AG04449 (cell line): ENCODE measurements at regions not wholly inside any gene's neighbourhood (a gene's known extent, or its start where the extent isn't known, plus 50 kb on each side); places are given as distances from the start of the nearest gene placed in this dataset.

Source experiments
- CTCF ChIA-PET: fragments of 350-600 bp; formaldehyde crosslinking; extraction: SDS; loops from one replicate; lab custom pipeline; 2021; ENCODE audit warnings: antibody characterized with exemption; lab: Yijun Ruan, JAX
- POLR2A ChIA-PET: fragments of 400-600, 350-600 bp; formaldehyde crosslinking; extraction: SDS; loops from one replicate; lab custom pipeline; 2020; ENCODE audit warnings: antibody characterized with exemption, inconsistent platforms; lab: Yijun Ruan, JAX
- DNase-seq: peaks from one replicate; pipeline ENCODE4 v3.0.0-alpha.2; 2010; ENCODE audit warnings: low read depth, low spot score
- H3K4me3 ChIP-seq: 2 replicates; pipeline ENCODE4 v1.5.1; 2011; ENCODE audit warnings: low read depth, mild to moderate bottlenecking, control low read depth, low read length
- CTCF ChIP-seq: IDR thresholded peaks from one replicate; pipeline ENCODE4 v1.5.1; 2011; ENCODE audit warnings: mild to moderate bottlenecking, moderate library complexity, low read length, control low read depth, inconsistent platforms; ENCODE audit not compliant: insufficient read depth; ENCODE audit errors: missing control alignments

- CTCF ChIA-PET, result no interaction called here
- POLR2A ChIA-PET, result no interaction called here
- TF ChIP-seq CTCF, result no peak
- H3K4me3 ChIP-seq, result no peak overlapping the region
- DNase-seq, result no peak
These were observed 484.0 kb upstream of the ERCC4 start for GRCh38 chr16:13435873-13436474.

- no peak for TF ChIP-seq CTCF
- ChIA-PET CTCF (no interaction called here), POLR2A (no interaction called here)
- no peak overlapping the region for H3K4me3 ChIP-seq
- DNase-seq, result no peak
These were observed 483.1 kb upstream of the ERCC4 start for GRCh38 chr16:13436641-13437412.

DNA sequence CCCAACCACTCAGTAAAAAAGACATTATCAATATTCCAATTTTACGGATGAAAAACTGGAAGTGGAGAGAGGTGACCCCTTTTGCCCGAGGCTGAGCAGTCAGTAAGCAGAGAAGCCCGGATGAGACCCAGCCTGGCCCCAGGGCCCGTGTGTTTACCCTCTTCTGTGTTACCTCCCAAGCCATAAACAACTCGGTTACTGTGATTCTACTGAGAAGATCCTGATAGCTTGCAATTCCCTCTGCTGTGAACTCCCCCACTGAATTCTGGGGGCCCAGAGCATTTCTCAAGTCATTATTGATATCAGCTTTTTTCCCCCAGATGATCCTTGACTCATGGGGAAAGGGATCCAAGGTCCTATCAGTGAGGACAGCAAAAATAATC, 482.6 kb upstream of the ERCC4 start:
- H3K4me3 ChIP-seq, result no peak overlapping the region
- DNase-seq, result no peak
- no peak for TF ChIP-seq CTCF
- ChIA-PET CTCF (no interaction called here), POLR2A (no interaction called here)

DNA sequence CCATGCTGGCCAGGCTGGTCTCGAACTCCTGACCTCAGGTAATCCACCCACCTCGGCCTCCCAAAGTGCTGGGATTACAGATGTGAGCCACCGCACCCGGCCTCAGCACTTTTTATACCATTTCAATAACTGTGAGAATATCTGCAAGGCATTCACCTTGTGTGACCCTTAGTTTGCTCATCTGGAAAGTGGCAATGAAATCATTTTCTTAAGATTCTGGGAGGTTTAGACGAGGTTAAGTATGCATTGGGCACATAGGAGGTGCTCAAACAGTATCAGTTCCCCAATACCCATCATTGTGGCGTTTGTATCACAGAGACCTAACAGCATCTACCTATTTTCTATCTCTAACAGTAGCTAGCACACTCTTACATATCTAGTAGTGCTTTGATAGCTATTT, 481.9 kb upstream of the ERCC4 start:
- H3K4me3 ChIP-seq, result no peak overlapping the region
- no peak for DNase-seq
- POLR2A ChIA-PET, result no interaction called here
- no peak for TF ChIP-seq CTCF
- CTCF ChIA-PET, result no interaction called here

DNA sequence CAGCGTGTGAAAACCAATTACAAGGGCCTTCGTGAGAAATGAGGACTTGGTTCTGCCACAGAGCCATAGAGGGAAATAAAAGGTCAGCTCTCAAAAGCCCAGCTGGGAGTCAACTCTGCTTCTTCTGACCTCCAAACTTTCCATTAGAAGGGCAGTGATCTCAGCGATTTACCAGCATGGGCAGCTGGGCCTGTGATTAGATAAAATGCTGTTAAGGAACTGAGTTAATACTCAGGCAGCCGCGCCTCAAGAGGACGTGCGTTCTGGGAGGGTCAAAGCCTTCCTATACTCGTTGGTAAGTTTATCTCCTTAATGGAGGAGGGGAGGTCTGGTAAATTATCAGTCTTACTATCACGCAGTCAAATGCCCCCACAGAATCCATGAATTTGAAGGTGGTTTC, 480.2 kb upstream of the ERCC4 start:
- TF ChIP-seq CTCF, result no peak
- no peak for DNase-seq
- POLR2A ChIA-PET, result no interaction called here
- CTCF ChIA-PET, result no interaction called here
- no peak overlapping the region for H3K4me3 ChIP-seq

- POLR2A ChIA-PET, result no interaction called here
- TF ChIP-seq CTCF, result no peak
- H3K4me3 ChIP-seq, result no peak overlapping the region
- DNase-seq, result no peak
- CTCF ChIA-PET, result no interaction called here
These were observed 478.3 kb upstream of the ERCC4 start for GRCh38 chr16:13441675-13442074.
